Endometrium (tissue), 2 donors: ENCODE measurements at regions not wholly inside any gene's neighbourhood (a gene's known extent, or its start where the extent isn't known, plus 50 kb on each side); places are given as distances from the start of the nearest gene placed in this dataset.

Experiments
- FAIRE-seq: peaks from 2 replicates; lab custom pipeline; 2012; peaks lifted over from hg19 to GRCh38; lab: Jason Lieb, UNC
- donor health status: control.
- donor health status: control.

DNA sequence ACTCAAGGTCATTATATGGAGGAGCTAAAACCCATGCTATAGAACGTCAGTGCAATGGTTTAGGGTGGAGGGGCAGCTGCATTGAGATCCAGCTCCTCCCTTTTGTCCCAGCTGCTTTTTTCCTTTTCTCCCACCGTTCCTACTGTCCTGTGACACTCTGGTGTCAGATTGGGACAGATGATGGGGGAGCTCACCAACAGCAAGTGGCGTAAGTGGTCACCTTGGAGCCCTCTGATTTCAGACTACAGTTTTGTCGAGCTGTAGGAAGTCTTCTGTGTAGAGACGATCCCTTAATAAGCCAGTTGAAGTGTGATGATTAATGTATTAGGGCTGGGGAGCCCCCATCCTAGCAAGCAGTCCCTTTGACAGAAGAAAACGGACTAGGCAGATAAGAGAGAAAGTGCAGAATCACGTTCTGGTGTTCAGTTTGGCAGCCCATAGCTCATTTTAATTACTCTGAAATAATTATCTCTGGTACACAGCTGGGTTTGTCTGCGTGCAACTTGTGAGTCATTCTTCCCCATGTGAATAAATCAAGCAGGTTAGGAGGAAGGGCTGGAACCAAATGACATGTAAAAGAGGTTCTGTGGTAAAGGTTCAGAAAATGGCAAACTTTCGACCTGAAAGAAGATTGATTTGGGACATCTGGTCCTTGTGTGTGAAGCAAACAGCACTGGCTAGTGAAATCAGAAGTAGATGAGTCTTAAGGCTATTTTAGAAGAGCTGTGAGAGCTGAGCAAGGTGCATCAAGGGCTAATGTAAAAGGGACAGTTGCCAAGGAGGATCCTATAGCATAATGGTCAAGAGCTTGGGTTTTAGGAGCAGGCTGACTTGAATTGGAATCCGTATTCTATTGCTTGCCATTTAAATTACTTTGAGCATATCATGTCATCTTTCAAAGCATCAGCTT is 241.4 kb downstream of the EDEM1 start:
- no peak for FAIRE-seq

DNA sequence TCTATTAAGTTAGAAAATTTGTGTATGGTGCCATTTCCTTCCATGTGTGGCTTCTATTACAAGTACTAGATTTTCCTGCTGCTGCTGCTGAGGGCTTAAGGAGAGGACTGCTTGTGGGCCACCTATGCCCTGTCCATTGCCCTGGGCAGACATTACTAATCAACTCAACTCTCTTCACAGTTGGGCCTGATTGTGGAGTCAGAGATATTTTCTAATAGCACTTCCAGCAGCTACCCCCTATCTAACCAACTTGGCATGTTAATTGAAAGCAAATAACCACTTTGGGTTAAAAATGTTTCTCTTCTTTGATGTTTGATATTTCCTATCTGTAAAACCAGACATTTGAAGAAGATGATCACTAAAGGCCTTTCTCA is 242.0 kb downstream of the EDEM1 start:
- FAIRE-seq, result no peak

DNA sequence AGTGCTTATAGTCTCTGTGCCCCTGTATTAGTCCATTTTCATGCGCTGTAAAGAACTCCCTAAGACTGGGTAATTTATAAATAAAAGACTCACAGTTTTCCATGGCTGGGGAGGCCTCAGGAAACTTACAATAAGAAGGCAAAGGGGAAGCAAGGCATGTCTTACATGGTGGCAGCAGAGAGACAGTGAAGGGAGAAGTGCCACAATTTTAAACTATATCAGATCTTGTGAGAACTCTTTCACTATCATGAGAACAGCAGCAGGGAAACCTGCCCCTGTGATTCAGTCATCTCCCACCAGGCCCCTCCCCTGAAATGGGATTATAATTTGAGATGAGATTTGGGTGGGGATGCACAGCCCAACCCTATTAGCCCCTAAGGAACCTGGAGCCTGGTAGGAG is 243.2 kb downstream of the EDEM1 start:
- FAIRE-seq, result no peak

DNA sequence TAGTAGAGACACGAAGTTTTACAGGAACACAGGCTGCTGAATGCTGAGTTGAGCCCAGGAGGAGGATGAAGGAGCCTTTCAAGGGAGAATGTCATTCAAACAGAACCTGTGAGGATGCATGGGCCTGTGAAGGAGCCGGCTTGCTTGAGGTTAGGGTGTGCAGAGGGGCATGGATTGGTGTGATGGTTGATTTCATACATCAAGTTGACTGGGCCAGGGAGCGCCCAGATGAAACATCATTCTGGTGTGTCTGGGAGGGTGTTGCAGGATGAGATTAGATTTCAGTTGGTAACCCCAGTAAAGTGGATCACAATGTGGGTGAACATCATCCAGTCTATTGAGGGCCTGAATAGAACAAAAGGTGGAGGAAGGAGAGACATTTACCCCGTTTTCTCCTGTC is 243.6 kb downstream of the EDEM1 start:
- no peak for FAIRE-seq

DNA sequence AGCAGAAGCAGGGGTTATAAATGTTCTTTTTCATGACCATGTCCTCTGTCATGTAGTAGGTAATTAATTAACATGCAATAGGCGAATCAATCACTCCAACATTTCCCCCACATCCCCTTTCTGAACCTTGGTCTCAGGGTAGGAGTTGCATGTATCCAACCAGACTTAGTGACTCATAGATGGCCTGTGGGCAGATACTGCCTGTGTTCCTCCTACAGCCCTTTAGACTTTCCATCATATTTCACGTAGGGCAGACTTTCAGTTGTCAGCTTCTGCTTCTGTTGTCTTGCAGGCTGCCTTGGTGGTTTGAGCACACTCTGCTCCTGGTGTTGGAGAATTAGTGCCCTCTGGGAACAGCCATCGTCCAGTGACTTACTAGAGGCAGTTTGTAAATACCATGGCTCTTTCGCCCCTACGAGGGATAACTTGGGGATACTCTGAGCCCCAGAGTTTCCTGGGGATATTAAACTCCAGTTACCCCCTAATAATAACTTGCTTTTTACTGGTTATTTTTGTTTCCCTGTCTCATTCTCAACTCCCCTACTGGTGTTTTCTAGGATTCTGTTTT is 244.4 kb downstream of the EDEM1 start:
- FAIRE-seq, result no peak

DNA sequence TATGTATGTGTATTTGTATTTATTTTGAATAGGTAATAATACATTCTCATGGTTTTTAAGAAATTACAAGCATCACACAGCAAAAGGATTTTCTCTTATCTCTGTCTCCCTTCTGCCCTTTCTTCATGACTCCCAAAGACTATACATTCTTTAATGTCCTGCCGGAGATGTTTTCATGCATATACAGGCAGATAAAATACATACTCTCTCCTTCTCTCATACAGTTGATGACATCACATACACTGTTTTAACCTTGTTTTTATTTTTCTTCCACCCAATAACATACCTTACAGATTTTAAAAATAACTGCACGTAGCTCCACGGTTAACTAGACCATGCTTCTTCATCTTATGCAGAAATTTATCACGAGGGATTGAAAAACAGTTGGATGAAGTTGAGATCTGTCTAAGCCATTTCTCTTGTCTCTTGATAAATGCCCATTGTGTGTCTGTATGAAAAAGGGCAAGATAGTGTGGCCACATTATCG is 249.8 kb downstream of the EDEM1 start:
- no peak for FAIRE-seq

DNA sequence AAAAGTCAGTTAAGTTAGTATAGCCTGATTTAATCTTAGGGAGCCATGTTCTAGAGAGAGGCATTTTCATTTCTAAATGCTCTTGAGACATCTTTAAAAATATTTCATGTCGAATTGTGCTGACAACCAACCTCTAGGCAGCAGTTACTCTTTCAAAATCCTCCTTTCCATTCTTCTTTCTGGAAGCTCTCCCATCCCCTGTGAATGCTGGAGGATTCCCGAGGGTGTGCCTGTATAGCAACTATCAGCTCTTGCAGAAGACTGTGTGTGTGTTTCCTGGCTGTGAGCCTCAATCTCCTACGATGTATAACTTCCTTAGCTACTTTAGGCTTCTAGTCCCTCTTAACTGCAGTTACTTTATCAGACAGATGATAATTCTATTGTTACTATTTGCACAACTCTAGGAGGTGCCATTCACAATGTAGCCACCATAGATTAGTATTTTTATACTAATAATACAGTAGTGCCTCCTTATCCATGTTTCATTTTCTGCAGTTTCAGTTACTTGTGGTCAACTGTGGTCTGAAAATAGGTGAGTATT is 250.3 kb downstream of the EDEM1 start:
- FAIRE-seq, result no peak

DNA sequence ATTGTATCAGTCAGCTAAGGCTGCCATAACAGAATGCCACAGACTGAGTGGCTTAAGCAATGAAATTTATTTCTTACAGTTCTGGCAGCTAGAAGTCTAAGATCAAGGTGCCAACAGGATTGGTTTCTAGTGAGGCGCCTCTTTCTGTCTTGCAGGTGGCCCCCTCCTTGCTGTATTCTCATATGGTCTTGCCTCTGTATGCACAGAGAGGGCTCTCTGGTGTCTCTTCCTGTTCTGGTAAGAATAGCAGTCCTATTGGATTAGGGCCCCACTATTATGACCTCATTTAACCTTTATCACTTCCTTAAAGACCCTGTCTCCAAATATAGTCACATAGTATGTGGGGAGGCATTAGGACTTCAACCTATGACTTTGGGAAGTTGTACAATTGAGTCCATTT is 253.9 kb downstream of the EDEM1 start:
- FAIRE-seq, result no peak

DNA sequence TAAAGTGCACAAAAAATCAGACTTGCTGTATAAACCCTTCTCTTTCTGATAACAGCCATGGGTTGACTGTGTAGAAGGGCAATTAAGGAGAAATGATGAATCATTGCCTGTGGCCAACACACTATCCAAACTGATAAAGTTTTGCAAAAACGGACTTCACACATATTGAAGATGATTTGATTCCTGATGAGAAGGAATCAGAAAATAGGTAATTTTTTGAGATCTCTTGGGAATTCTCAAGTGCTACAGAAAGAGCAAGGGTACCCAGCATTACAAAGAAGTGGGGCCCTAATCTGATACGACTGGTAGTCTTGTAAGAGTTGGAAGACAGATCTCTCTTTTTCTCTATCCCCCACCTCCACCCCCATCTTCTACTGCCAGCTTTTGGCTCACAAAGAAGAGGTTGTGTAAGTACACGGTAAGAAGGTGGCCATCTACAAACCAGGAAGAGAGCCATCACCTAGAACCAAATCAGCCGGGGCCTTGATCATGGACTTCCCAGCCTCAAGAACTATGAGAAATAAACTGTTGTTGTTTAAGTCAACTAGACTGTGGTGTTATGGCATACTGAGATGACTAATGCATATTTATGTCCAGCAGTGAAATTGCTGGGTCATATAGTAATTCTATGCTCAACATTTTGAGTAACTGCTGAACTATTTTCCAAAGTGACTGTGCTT is 254.7 kb downstream of the EDEM1 start:
- no peak for FAIRE-seq

DNA sequence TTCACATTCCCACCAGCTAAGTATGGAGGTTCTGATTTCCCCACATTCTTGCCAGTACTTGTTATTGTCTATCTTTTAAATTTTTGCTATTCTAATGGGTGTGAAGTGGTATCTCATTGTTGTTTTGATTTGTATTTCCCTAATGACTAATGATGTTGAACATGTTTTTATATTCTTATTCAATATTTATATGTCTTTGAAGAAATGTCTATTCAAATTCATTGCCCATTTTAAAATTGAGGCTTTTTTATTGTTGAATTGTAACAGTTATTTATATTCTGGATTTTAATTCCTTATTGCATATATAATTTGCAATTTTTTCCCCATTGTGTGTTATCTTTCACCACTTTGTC is 255.3 kb downstream of the EDEM1 start:
- no peak for FAIRE-seq

DNA sequence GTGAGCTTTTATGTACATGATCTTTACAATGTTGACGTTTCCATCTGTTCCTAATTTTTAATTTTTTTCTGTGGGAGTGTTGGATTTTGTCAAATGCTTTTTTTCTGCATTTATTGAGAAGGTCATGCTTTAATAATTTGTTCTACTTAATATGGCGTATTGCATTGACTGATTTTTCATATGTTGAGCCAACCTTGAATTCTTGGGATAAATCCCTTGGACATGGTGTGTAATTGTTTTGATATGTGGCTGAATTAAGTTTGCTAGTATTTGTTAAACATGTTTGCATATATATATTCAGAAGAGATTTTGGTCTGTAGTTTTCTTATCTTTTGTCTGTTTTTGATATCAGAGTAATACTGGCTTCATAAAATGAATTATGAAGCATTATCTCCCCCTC is 256.7 kb downstream of the EDEM1 start:
- FAIRE-seq, result no peak

DNA sequence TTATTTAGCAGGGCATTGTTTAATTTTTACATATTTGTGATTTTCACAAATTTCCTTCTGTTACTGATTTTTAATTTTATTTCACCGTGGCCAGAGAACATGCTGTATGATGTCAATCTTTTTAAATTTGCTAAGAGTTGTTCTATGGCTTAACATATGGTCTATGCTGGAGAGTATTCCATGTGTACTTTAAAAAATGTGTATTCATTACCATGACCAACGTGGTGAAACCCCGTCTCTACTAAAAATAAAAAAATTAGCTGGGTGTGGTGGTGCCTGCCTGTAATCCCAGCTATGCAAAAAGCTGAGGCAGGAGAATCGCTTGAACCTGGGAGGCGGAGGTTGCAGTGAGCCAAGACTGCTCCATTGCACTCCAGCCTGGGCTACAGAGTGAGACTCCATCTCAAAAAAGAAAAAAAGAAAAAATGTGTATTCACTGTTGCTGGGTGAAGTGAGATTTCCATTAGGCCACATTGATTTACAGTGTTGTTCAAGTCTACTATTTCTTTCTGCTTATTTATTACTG is 258.2 kb downstream of the EDEM1 start:
- no peak for FAIRE-seq

DNA sequence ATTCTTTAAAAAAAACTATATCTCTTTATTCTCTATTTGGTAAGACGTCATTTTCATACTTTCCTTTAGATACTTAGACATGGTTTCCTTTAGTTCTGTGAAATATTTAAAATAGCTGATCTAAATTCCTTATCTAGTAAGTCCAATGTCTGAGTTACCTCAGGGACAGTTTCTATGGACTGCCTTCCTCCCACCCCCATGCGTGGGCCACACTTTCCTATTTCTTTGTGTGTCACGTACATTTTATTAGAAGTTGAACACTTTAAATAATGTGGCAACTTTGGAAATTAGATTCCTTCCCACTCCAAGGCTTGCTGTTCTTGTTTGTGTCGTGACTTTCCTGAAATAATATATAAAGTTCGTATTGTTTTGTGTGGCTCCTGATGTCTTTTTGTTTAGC is 260.7 kb downstream of the EDEM1 start:
- FAIRE-seq, result no peak

DNA sequence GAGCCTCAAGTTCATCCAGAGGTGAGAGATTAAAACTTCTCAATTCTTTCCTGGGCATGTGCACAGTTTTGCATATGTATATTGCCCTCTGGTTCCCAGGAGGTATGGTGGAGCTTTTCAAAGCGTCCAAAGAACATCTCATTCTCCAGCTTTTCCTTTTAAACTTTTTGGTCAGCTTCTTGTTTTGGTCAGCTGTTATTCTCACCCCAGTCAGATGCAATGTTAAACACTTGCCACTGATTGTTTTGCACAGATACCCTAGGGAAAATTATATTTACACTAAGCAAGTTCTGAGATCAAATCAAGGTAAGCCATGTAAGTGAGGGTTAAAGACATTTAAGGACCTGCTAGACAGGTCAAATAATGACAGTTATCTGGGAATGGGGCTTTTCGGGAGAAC is 261.3 kb downstream of the EDEM1 start:
- FAIRE-seq, result no peak

DNA sequence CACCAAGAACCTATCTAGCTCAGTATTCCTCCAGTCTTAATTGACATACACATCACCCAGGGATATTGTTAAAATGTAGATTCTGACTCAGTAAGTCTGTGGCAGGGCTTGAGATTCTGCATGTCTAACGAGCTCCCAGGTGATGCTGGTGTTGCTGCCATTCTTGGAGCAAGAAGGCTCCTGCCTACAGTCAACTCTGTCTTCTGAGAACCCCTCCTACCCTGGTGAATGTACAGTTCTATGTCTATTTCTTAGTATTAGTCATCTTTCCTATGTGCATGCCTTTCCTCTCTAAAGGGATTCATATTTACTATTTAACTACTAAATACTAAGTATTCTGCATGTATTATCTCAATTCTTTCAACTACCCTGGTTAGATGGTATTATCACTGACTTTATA is 268.7 kb downstream of the EDEM1 start:
- FAIRE-seq, result no peak

DNA sequence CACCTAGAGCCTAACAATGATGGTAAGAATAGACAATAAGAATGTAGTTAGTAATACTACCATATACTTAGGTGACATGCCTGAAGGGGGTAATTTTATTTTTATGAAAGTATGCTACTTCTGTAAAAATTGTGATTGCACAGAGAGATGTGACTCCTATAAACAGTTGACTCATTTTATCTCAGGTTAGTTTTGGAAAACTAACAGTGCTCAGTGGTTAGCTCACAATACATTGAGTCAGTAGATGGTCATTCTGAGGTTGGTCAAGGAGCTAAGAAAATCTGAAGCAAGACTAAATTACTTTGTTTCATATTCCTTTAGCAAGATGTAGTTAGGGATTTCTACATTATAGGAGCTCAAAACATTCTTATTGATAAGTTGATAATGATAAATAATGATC is 271.0 kb downstream of the EDEM1 start:
- FAIRE-seq, result no peak

DNA sequence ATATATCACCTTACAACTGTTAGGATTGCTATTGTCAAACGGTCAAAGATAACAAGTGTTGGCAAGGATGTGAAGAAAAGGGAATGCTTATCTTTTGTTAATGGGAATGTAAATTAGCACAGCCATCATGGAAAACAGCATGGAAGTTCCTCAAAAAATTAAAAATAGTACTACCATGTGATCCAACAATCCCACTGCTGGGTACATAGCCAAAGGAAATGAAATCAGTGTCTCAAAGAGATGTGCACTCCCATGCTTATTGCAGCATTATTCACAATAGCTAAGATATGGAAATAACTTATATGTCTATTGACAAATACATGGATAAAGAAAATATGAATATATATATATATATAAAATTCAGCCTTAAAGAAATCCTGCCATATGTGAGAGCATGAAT is 274.6 kb downstream of the EDEM1 start:
- no peak for FAIRE-seq

DNA sequence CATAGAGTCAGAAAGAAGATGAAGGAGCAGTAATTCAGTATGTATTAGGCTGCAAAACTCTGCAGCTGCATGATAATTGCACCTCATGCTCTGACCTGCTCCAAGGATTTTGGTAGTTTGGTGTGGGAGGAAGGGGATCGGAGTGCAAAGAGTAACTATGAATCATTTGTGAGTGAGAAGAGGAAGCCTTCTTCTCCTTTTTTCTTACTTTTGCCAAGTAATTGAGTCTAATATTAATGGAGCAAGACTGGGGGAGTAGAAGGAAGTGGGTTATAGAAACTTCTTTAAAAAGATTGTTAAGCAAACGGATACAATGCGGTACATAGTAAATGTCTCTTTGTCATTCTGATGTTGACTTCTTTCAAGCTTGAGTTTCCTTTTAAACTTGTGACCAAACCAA is 276.5 kb downstream of the EDEM1 start:
- no peak for FAIRE-seq

DNA sequence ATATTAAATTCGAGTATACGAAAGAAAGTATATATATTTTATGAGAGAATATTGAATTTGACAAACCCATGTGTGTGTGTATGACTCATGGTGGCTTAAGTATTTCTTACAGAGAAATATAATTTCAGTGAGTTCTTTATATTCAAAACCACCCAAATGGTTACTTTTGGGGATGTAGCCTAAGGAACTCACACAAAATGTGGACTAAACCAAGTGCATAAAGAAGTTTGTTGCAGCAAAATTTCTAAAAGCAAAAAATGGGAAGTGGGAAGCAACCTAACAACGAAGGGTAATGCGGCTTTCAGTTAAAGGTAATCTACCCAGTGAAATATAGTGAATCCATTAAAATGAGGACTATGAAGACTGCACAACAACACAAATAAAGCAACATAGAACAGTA is 277.1 kb downstream of the EDEM1 start:
- no peak for FAIRE-seq

DNA sequence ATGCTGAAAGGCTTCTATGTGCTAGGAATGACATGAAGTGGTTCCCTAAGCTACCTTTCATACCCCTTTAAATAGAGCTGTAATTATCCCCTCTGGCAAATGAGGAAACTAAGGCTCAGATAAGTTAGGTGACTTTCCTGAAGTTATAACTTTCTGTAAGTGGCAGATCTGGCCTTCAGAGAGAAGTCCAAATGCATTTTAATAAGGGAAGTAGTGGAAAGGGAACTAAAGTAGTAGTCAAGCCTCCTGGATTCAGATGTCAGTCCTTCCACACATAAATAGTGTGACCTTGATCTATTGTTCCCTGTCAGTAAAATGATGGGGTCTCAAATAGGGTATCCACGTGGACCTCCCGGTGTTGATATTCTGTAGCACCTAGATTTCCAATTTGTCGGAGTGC is 277.7 kb downstream of the EDEM1 start:
- no peak for FAIRE-seq

DNA sequence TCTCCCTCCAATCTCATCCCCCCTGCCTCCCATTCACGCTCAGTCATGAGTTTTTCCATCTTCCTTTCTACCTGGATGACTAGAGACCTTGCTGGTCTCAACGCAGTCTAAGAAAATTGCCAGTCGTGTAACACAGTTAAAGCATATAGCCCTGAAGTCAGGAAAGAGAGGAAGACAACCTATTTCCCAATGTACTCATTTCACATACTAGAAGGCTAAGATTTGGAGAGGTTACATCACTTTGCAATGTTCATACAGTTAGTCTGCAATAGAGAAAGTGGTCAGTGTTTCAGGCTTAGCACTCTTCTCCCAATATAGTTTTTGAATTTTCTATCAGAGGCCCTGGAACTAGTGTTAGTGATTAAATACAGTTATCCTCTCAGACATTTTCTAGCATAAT is 278.6 kb downstream of the EDEM1 start:
- FAIRE-seq, result no peak

DNA sequence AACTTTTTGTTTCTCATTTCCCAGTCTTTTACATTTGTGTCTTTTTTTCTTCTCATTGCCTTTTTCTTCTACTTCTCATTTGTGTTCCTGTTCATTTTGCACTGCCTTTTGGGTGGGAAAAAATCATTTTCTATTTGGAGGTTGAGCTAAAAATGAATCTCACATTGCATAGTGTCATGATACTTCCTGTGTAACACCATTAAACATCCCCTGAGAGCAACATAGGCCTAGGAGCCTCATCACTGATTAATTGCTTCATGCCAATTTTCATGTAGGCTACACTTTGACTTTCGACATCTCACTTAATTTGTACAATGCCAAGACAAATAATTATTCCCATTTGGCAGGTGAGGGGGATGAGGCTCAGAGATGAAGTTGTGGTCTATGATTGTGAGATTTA is 279.2 kb downstream of the EDEM1 start:
- no peak for FAIRE-seq

DNA sequence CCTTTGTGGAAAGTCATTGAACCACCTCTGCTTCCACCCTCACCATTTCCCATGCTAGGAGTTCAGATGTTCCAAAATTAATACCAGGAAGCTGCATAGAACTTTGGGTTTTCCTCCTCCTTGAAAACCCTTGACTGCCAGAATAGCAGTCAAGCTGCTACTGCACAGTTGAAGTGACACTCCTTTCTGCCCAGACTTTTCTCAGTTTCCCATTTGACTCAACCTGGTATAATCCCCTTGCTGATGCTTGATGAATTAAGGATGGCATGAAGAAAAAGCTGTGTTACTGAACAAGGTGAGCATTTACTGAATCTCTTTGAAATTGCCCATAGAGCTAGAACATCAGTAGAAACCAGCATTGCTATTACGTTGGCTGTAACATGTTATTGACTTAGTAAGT is 286.0 kb downstream of the EDEM1 start:
- no peak for FAIRE-seq
